Activated naive CD8-positive, alpha-beta T cell treated with anti-CD3 and anti-CD28 coated beads, Interleukin-2, amount 10 ng/mL, durations not matched to agents 7 days and 5 days (primary cell): ENCODE measurements at regions not wholly inside any gene's neighbourhood (a gene's known extent, or its start where the extent isn't known, plus 50 kb on each side); places are given as distances from the start of the nearest gene placed in this dataset.
"Not testable (repeated sequence)": the region's sequence is repeated elsewhere in the genome, so short reads cannot be mapped to it uniquely, and the experiment has no call there.

Experiments
- ATAC-seq: fragments of 150-1000 bp; cut with Tn5 transposase; one replicate; pipeline ENCODE4 v1.10.0; 2021; ENCODE audit warnings: low read depth, moderate library complexity
- POLR2A ChIA-PET: fragments of 350-600 bp; sonication (Branson Sonifier 250); formaldehyde crosslinking; loops from one replicate; lab custom pipeline; 2021; ENCODE audit warnings: antibody characterized with exemption; lab: Charles Lee
- DNase-seq: peaks from one replicate; pipeline ENCODE4 v3.0.0; 2021
- H3K27ac Mint-ChIP-seq: one replicate; pipeline ENCODE4 v1.8.0; 2022; ENCODE audit warnings: mild to moderate bottlenecking, mixed read lengths
- H3K27me3 Mint-ChIP-seq: one replicate; pipeline ENCODE4 v1.8.0; 2022; ENCODE audit warnings: mild to moderate bottlenecking, moderate library complexity, mixed read lengths
- H3K36me3 Mint-ChIP-seq: one replicate; pipeline ENCODE4 v1.8.0; 2021; ENCODE audit warnings: mild to moderate bottlenecking, mixed read lengths
- H3K4me1 Mint-ChIP-seq: one replicate; pipeline ENCODE4 v1.8.0; 2021; ENCODE audit warnings: mixed read lengths
- H3K4me3 Mint-ChIP-seq: one replicate; pipeline ENCODE4 v1.8.0; 2022; ENCODE audit warnings: mild to moderate bottlenecking, moderate library complexity, mixed read lengths
- H3K9me3 Mint-ChIP-seq: one replicate; pipeline ENCODE4 v1.8.0; 2021; ENCODE audit warnings: mixed read lengths

DNA sequence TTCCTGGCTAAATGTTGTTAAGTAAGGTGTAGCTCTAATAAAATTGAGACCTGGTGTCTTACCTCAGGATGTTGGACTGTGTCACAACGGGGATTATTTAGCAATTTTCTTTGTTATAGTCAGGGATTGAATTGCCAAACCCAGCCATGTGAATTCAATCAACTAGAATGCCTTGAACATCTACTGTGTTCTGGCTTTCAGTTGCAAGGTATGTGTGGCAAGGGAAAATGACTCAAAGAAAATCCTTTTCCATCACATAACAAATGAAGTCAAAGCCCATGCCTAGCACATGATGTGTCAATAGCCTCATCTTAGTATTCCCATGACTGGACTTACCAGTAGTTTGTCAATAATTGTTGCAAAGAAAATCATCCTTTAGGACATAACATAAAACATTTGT is 519.8 kb upstream of the FLRT2 start:
- no peak for ATAC-seq
- H3K27me3 Mint-ChIP-seq, result no peaks in the 10 kb centered on the region
- H3K27ac Mint-ChIP-seq, result no peak overlapping the region
- H3K4me1 Mint-ChIP-seq, result no peaks in the 10 kb centered on the region
- POLR2A ChIA-PET, result no interaction called here
- no peak overlapping the region for H3K4me3 Mint-ChIP-seq
- DNase-seq, result no peak
- peaks cover 6% of the 10 kb centered on the region for H3K9me3 Mint-ChIP-seq
- H3K36me3 Mint-ChIP-seq, result no peaks in the 10 kb centered on the region

GRCh38 chr14:85016496-85016895 is 513.4 kb upstream of the FLRT2 start:
- no peak for ATAC-seq
- Mint-ChIP-seq H3K36me3 (no peaks in the 10 kb centered on the region), H3K27ac (no peak overlapping the region), H3K4me3 (no peak overlapping the region), H3K4me1 (no peaks in the 10 kb centered on the region), H3K9me3 (peaks cover 3% of the 10 kb centered on the region), H3K27me3 (no peaks in the 10 kb centered on the region)
- POLR2A ChIA-PET, result no interaction called here
- no peak for DNase-seq

DNA sequence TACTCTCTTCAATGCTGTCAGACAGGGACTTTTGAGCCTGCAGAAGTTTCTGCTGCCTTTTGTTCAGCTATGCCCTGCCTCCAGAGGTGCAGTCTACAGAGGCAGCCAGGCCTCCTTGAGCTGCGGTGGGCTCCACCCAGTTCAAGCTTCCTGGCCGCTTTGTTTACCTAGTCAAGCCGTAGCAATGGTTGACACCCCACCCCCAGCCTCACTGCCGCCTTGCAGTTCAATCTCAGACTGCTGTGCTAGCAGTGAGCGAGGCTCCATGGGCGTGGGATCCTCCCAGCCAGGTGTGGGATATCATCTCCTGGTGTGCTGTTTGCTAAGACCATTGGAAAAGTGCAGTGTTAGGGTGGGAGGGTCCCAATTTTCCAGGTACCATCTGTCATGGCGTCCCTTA is 506.1 kb upstream of the FLRT2 start:
- H3K9me3 Mint-ChIP-seq, H3K27ac Mint-ChIP-seq, ATAC-seq, H3K27me3 Mint-ChIP-seq, H3K36me3 Mint-ChIP-seq, DNase-seq, H3K4me1 Mint-ChIP-seq, POLR2A ChIA-PET, H3K4me3 Mint-ChIP-seq: not testable (repeated sequence)

DNA sequence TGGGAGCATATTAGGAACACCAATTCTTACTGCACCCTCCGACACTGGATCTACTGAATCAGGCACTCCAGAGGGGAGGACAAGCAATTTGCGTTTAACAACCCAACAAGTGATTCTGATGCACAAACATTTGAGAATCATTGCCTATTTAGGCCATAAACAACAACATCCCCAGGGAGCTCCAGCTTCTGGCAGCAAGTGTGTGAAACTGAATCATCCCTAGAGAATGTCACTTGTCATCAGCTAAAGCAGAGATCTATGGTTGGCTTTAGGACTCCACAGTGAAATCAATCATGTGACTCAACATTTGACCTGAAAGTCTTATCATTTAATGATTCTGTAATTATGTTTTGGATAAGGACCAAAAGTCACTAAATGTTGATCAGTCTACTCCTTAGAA is 505.0 kb upstream of the FLRT2 start:
- Mint-ChIP-seq H3K9me3 (peaks cover 2% of the 10 kb centered on the region), H3K4me3 (no peak overlapping the region), H3K36me3 (no peaks in the 10 kb centered on the region), H3K27me3 (no peaks in the 10 kb centered on the region), H3K27ac (no peak overlapping the region), H3K4me1 (no peaks in the 10 kb centered on the region)
- DNase-seq (no peak), ATAC-seq (no peak)
- POLR2A ChIA-PET, result no interaction called here

DNA sequence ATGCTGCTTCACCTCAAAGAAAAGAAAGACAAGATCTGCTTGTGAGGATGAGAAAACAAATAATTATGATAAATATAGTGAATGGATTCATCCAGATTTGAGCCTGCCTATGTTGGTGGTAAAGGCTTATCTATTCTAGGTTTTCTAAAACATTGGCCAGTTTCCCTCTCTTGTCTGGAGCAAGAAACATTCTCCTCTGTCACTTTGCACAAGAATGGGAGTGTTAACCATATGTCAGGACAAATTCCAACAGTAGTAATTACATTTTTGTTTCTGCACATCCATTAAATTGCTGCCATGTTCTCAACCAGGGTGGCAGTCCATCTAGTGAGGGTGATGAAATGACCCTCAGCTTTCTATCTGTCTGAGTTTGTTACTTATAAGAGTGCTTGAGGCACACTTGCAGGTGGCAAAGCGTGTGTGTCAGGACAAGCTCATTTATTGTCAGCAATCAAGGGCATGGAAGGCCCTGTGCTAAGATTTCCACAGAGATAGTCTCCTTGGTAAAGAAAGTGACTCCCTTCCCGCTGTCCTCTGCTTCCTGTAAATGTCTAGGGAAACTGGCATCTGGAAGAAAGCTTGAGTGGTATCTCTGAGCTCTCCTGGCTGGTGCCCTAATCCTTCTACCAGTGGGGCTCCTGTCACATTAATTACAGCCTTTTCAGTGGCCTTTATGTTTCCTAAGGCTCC is 502.1 kb upstream of the FLRT2 start:
- DNase-seq (no peak), ATAC-seq (no peak)
- no peaks in the 10 kb centered on the region for H3K36me3 Mint-ChIP-seq
- H3K9me3 Mint-ChIP-seq, result no peaks in the 10 kb centered on the region
- H3K4me1 Mint-ChIP-seq, result no peaks in the 10 kb centered on the region
- no peaks in the 10 kb centered on the region for H3K27me3 Mint-ChIP-seq
- POLR2A ChIA-PET, result no interaction called here
- H3K27ac Mint-ChIP-seq, result no peak overlapping the region
- H3K4me3 Mint-ChIP-seq, result no peak overlapping the region

DNA sequence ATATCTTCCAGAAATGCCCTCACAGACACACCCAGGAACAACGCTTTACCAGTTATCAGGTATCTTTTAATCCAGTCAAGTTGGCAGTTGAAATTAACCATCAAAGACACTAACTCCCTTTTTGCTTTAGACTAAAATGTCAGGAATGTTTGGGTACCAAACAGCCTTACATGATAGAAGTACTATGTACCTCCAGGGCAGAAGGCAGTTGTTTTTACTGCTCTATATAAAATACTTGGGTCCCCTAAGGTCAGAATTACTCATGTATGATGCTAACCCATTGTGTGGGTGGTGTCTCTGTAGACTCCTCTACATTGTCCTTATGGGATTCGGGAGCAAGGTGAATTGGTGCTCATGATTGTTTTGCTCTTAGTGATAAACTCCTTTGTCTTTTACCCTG is 492.5 kb upstream of the FLRT2 start:
- Mint-ChIP-seq H3K9me3 (peaks cover 3% of the 10 kb centered on the region), H3K27me3 (no peaks in the 10 kb centered on the region), H3K4me3 (no peak overlapping the region), H3K36me3 (no peaks in the 10 kb centered on the region), H3K27ac (no peak overlapping the region), H3K4me1 (no peaks in the 10 kb centered on the region)
- DNase-seq (no peak), ATAC-seq (no peak)
- POLR2A ChIA-PET, result no interaction called here

DNA sequence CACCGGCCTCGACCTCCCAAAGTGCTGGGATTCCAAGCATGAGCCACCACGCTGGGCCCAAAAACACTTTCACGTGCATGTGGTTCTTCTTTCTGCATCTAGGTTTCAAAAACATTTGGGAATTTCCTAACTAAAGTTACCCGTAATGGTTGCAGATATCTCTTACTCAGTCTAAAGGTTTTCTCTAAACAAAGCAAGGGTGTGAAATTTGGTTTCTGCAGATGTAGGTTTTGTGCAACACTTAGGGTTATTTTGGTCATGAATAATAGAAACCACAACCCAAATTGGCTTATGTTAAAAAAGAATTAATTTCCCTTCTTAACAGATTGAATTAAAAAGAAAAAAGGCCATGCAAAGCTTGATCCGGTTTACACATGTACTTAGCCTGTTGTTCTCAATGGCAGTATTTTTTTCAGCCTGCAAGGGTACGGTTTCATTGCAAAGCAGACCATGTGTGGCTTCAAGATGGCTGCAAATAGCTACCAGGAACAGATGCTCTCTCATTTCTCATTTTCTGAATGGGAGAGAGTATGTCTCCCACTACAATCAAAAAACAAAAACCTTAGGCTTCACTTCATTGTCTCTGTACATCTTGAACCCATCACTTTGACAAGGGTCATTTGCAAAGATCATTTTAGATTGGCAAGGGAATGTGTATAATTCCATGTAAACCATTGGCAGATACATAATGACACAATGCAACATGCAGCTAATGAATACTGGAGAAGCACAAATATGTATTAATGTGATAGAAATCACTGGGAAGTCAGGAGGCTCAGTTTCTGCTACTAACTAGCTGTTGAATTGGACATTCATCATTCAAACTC is 491.2 kb upstream of the FLRT2 start:
- H3K9me3 Mint-ChIP-seq, result peaks cover 3% of the 10 kb centered on the region

GRCh38 chr14:85039353-85039626 is 490.7 kb upstream of the FLRT2 start:
- Mint-ChIP-seq H3K36me3 (no peaks in the 10 kb centered on the region), H3K27me3 (no peaks in the 10 kb centered on the region), H3K4me1 (no peaks in the 10 kb centered on the region), H3K9me3 (peaks cover 3% of the 10 kb centered on the region), H3K27ac (no peak overlapping the region), H3K4me3 (no peak overlapping the region)
- ATAC-seq (no peak), DNase-seq (no peak)
- POLR2A ChIA-PET, result no interaction called here

More for the DNA sequence above, 491.2 kb upstream of the FLRT2 start:
- no peak for DNase-seq
- H3K4me1 Mint-ChIP-seq, result no peaks in the 10 kb centered on the region
- H3K27me3 Mint-ChIP-seq, result no peaks in the 10 kb centered on the region
- H3K4me3 Mint-ChIP-seq, result no peak overlapping the region
- H3K27ac Mint-ChIP-seq, result no peak overlapping the region
- no peak for ATAC-seq
- POLR2A ChIA-PET, result no interaction called here
- H3K36me3 Mint-ChIP-seq, result no peaks in the 10 kb centered on the region

- Mint-ChIP-seq H3K27ac (no peak overlapping the region), H3K36me3 (no peaks in the 10 kb centered on the region), H3K4me1 (no peaks in the 10 kb centered on the region), H3K9me3 (peaks cover 3% of the 10 kb centered on the region), H3K27me3 (no peaks in the 10 kb centered on the region), H3K4me3 (no peak overlapping the region)
- ATAC-seq, result no peak
- DNase-seq, result no peak
- POLR2A ChIA-PET, result no interaction called here
Measured at GRCh38 chr14:85040046-85040685, 489.8 kb upstream of the FLRT2 start.

- H3K27ac Mint-ChIP-seq, result no peak overlapping the region
- no peaks in the 10 kb centered on the region for H3K4me1 Mint-ChIP-seq
- DNase-seq (no peak), ATAC-seq (no peak)
- no peaks in the 10 kb centered on the region for H3K36me3 Mint-ChIP-seq
- no peaks in the 10 kb centered on the region for H3K27me3 Mint-ChIP-seq
- H3K9me3 Mint-ChIP-seq, result peaks cover 6% of the 10 kb centered on the region
- POLR2A ChIA-PET, result no interaction called here
- H3K4me3 Mint-ChIP-seq, result no peak overlapping the region
Measured at GRCh38 chr14:85041618-85042017, 488.3 kb upstream of the FLRT2 start.

GRCh38 chr14:85042301-85042700 is 487.6 kb upstream of the FLRT2 start:
- Mint-ChIP-seq H3K27ac (no peak overlapping the region), H3K27me3 (no peaks in the 10 kb centered on the region), H3K4me3 (no peak overlapping the region), H3K9me3 (peaks cover 8% of the 10 kb centered on the region), H3K4me1 (no peaks in the 10 kb centered on the region), H3K36me3 (no peaks in the 10 kb centered on the region)
- ATAC-seq, result no peak
- POLR2A ChIA-PET, result no interaction called here
- DNase-seq, result no peak

DNA sequence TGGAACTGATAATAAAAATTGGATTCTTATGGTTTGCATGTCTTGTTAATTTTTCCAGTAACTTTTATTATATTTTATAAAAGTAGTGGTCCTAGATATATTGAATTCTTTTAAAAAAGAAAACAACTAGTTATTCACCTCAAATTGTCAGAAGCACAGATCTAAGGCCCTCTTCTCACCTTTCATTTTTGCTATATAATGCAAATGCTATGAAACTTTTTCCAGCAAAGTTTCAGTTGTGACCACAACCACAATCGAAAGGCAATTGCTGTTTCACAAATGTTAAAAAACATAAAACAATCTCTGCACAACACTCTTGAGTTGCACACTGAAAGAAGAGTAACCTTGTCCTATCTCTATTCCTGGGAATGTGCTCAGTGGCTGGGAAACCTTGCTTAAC is 479.8 kb upstream of the FLRT2 start:
- Mint-ChIP-seq H3K27ac (no peak overlapping the region), H3K4me1 (no peaks in the 10 kb centered on the region), H3K4me3 (no peak overlapping the region), H3K27me3 (no peaks in the 10 kb centered on the region), H3K9me3 (peaks cover 5% of the 10 kb centered on the region), H3K36me3 (no peaks in the 10 kb centered on the region)
- no peak for ATAC-seq
- POLR2A ChIA-PET, result no interaction called here
- no peak for DNase-seq

GRCh38 chr14:85052646-85053045 is 477.3 kb upstream of the FLRT2 start:
- Mint-ChIP-seq H3K27me3 (no peaks in the 10 kb centered on the region), H3K9me3 (peaks cover 7% of the 10 kb centered on the region), H3K36me3 (no peaks in the 10 kb centered on the region), H3K4me1 (no peaks in the 10 kb centered on the region), H3K4me3 (no peak overlapping the region), H3K27ac (no peak overlapping the region)
- ATAC-seq, result no peak
- no peak for DNase-seq
- POLR2A ChIA-PET, result no interaction called here

DNA sequence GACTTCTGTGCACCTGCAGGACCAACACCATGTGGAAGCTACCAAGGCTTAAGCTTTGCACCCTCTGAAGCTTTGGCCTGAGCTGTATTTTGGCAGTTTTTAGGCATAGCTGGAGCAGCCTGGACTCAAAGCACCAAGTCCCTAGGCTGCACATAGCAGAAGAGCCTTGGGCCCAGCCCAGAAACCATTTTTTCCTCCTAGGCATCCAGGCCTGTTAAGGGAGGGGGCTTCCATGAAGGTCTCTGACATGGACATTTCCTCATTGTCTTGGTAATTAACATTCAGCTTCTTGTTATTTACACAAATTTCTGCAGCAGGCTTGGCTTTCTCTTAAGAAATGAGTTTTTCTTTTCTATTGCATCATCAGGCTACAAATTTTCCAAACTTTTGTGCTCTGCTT is 475.8 kb upstream of the FLRT2 start:
- DNase-seq, result no peak
- Mint-ChIP-seq H3K27ac (no peak overlapping the region), H3K27me3 (no peaks in the 10 kb centered on the region), H3K36me3 (no peaks in the 10 kb centered on the region), H3K9me3 (peaks cover 7% of the 10 kb centered on the region), H3K4me1 (no peaks in the 10 kb centered on the region), H3K4me3 (no peak overlapping the region)
- ATAC-seq, result no peak
- POLR2A ChIA-PET, result no interaction called here
